Ramos (cell line): ENCODE measurements at regions not wholly inside any gene's neighbourhood (a gene's known extent, or its start where the extent isn't known, plus 50 kb on each side); places are given as distances from the start of the nearest gene placed in this dataset.

Source experiments
- in situ Hi-C: fragments of 300-500 bp; cut with MboI; formaldehyde crosslinking; loops from one replicate; pipeline ENCODE4 v1.14.3; 2022; ENCODE audit warnings: low sequenced_read_pairs; ENCODE audit not compliant: unreplicated experiment

- in situ Hi-C loops = no loop called here
Observed at GRCh38 chr14:51533872-51534553, 117.7 kb upstream of the FRMD6 start.

GRCh38 chr14:51534610-51535011 is 117.1 kb upstream of the FRMD6 start:
- in situ Hi-C loops = no loop called here

GRCh38 chr14:51535443-51536044 is 116.2 kb upstream of the FRMD6 start:
- in situ Hi-C loops = no loop called here

GRCh38 chr14:51538973-51539372 is 112.7 kb upstream of the FRMD6 start:
- in situ Hi-C loops = no loop called here

- in situ Hi-C loops = no loop called here
Observed at GRCh38 chr14:51539571-51540037, 112.1 kb upstream of the FRMD6 start.

GRCh38 chr14:51540364-51540763 is 111.3 kb upstream of the FRMD6 start:
- in situ Hi-C loops = no loop called here

- in situ Hi-C loops = no loop called here
Observed at GRCh38 chr14:51544471-51544870, 107.2 kb upstream of the FRMD6 start.

GRCh38 chr14:51544901-51545300 is 106.8 kb upstream of the FRMD6 start:
- in situ Hi-C loops = no loop called here

- in situ Hi-C loops = no loop called here
Observed at GRCh38 chr14:51545396-51545795, 106.3 kb upstream of the FRMD6 start.

- in situ Hi-C loops = no loop called here
Observed at GRCh38 chr14:51546099-51546498, 105.6 kb upstream of the FRMD6 start.

- in situ Hi-C loops = no loop called here
Observed at GRCh38 chr14:51546603-51547258, 105.0 kb upstream of the FRMD6 start.

GRCh38 chr14:51547260-51547659 is 104.5 kb upstream of the FRMD6 start:
- in situ Hi-C loops = no loop called here

- in situ Hi-C loops = no loop called here
Observed at GRCh38 chr14:51547701-51548100, 104.0 kb upstream of the FRMD6 start.

GRCh38 chr14:51548187-51548586 is 103.5 kb upstream of the FRMD6 start:
- in situ Hi-C loops = no loop called here

GRCh38 chr14:51550636-51551035 is 101.1 kb upstream of the FRMD6 start:
- in situ Hi-C loops = no loop called here

GRCh38 chr14:51552275-51552674 is 99.4 kb upstream of the FRMD6 start:
- in situ Hi-C loops = no loop called here

GRCh38 chr14:51552768-51553404 is 98.8 kb upstream of the FRMD6 start:
- in situ Hi-C loops = no loop called here

GRCh38 chr14:51554339-51554920 is 97.3 kb upstream of the FRMD6 start:
- in situ Hi-C loops = no loop called here

GRCh38 chr14:51554953-51555352 is 96.8 kb upstream of the FRMD6 start:
- in situ Hi-C loops = no loop called here

- in situ Hi-C loops = no loop called here
Observed at GRCh38 chr14:51561141-51561540, 90.6 kb upstream of the FRMD6 start.

- in situ Hi-C loops = no loop called here
Observed at GRCh38 chr14:51562816-51563215, 88.9 kb upstream of the FRMD6 start.
